ENCODE measurements at regions not wholly inside any gene's neighbourhood (a gene's known extent, or its start where the extent isn't known, plus 50 kb on each side); places are given as distances from the start of the nearest gene placed in this dataset.

DNA sequence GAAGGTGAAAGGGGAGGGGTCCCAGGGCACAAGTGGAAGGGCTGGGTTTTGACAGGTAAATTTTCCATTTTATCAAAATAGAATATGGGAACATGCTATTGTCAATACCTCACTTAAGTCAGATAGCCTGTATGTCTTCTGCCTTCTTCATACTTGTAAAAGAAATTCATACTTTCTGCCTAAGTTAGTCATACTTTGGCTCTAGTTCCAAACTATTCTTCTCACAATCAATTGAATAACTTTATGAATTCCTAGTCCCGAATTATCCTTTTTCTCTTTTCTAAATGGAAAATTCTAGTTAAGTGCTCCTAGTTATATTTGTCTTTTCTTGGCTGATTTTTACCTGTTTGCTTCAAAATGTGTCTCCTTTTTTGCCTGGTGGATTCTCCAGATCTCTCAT lies 271.4 kb downstream of the CSNK1G3 start:
- H3K9ac ChIP-seq (ENCODE audit: insufficient read depth, low read length) = no peak overlapping the region
- H3K4me3 ChIP-seq (replicated peaks in 1 of 4; ENCODE audit: control extremely low read depth in 1 of 4, insufficient read depth in 1 of 4, low read depth in 3 of 4, low read length in 4 of 4) = no peak overlapping the region
- no peak for DNase-seq (ENCODE audit: low read depth in 2 of 2)
- H3K36me3 ChIP-seq (ENCODE audit: control insufficient read depth, insufficient read depth, low read length) = no peaks in the 10 kb centered on the region
- TF ChIP-seq, protein P1, sequence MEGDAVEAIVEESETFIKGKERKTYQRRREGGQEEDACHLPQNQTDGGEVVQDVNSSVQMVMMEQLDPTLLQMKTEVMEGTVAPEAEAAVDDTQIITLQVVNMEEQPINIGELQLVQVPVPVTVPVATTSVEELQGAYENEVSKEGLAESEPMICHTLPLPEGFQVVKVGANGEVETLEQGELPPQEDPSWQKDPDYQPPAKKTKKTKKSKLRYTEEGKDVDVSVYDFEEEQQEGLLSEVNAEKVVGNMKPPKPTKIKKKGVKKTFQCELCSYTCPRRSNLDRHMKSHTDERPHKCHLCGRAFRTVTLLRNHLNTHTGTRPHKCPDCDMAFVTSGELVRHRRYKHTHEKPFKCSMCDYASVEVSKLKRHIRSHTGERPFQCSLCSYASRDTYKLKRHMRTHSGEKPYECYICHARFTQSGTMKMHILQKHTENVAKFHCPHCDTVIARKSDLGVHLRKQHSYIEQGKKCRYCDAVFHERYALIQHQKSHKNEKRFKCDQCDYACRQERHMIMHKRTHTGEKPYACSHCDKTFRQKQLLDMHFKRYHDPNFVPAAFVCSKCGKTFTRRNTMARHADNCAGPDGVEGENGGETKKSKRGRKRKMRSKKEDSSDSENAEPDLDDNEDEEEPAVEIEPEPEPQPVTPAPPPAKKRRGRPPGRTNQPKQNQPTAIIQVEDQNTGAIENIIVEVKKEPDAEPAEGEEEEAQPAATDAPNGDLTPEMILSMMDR (conservative IDR thresholded peaks at IDR 0.05 in 1 of 2, IDR thresholded peaks at IDR 0.05 in 1 of 2; ENCODE audit: low read depth in 1 of 2, low read length in 2 of 2) = no peak
- no peak for TF ChIP-seq EZH2 (IDR thresholded peaks at IDR 0.05; ENCODE audit: low read length, missing control alignments)
- H3K27me3 ChIP-seq (ENCODE audit: control insufficient read depth, insufficient read depth, low read length) = no peaks in the 10 kb centered on the region
- no peak overlapping the region for H2AFZ ChIP-seq (ENCODE audit: low read length)
- H3K4me2 ChIP-seq (ENCODE audit: extremely low read depth, insufficient read depth, low read length) = no peak overlapping the region
- no peaks in the 10 kb centered on the region for H3K79me2 ChIP-seq (ENCODE audit: control insufficient read depth, insufficient read depth, low read length)
- H3K27ac ChIP-seq (ENCODE audit: insufficient read depth, low read length) = no peak overlapping the region
- no peaks in the 10 kb centered on the region for H4K20me1 ChIP-seq (ENCODE audit: control insufficient read depth, extremely low read depth, insufficient read depth, low read length)
- no peaks in the 10 kb centered on the region for H3K9me3 ChIP-seq (ENCODE audit: control insufficient read depth, insufficient read depth, low read depth, low read length)
- H3K4me1 ChIP-seq (ENCODE audit: control insufficient read depth, extremely low read depth, insufficient read depth, low read length) = peaks cover 3% of the 10 kb centered on the region

DNA sequence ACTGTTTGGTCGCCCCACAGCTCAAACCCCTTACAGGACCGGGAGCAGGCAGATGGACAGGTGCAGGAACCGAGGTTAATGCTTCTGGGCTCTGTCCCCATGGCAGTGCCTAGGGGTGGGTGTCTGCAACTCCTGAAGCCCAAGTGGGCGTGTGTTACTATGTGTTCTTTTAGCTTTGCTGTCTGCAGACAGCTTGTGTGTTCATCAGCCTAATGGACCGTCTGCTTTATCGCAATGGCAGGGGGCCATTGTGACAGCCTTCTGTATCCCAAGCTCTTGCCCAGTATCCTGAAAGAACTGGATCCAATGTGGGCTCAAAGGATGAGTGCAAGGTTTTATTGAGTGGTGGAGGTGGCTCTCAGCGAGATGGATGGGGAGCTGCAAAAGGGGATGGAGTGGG lies 266.7 kb downstream of the CSNK1G3 start:
- H3K4me3 ChIP-seq (replicated peaks in 1 of 4; ENCODE audit: control extremely low read depth in 1 of 4, insufficient read depth in 1 of 4, low read depth in 3 of 4, low read length in 4 of 4) = no peak overlapping the region
- no peaks in the 10 kb centered on the region for H4K20me1 ChIP-seq (ENCODE audit: control insufficient read depth, extremely low read depth, insufficient read depth, low read length)
- H3K4me1 ChIP-seq (ENCODE audit: control insufficient read depth, extremely low read depth, insufficient read depth, low read length) = no peaks in the 10 kb centered on the region
- no peak overlapping the region for H3K27ac ChIP-seq (ENCODE audit: insufficient read depth, low read length)
- no peaks in the 10 kb centered on the region for H3K27me3 ChIP-seq (ENCODE audit: control insufficient read depth, insufficient read depth, low read length)
- H3K36me3 ChIP-seq (ENCODE audit: control insufficient read depth, insufficient read depth, low read length) = no peaks in the 10 kb centered on the region
- H2AFZ ChIP-seq (ENCODE audit: low read length) = no peak overlapping the region
- no peak for TF ChIP-seq EZH2 (IDR thresholded peaks at IDR 0.05; ENCODE audit: low read length, missing control alignments)
- TF ChIP-seq, protein P1 (conservative IDR thresholded peaks at IDR 0.05 in 1 of 2, IDR thresholded peaks at IDR 0.05 in 1 of 2; ENCODE audit: low read depth in 1 of 2, low read length in 2 of 2) = no peak
- no peak overlapping the region for H3K4me2 ChIP-seq (ENCODE audit: extremely low read depth, insufficient read depth, low read length)
- H3K79me2 ChIP-seq (ENCODE audit: control insufficient read depth, insufficient read depth, low read length) = no peaks in the 10 kb centered on the region
- H3K9ac ChIP-seq (ENCODE audit: insufficient read depth, low read length) = no peak overlapping the region
- no peaks in the 10 kb centered on the region for H3K9me3 ChIP-seq (ENCODE audit: control insufficient read depth, insufficient read depth, low read depth, low read length)
- DNase-seq (ENCODE audit: low read depth in 2 of 2) = no peak

DNA sequence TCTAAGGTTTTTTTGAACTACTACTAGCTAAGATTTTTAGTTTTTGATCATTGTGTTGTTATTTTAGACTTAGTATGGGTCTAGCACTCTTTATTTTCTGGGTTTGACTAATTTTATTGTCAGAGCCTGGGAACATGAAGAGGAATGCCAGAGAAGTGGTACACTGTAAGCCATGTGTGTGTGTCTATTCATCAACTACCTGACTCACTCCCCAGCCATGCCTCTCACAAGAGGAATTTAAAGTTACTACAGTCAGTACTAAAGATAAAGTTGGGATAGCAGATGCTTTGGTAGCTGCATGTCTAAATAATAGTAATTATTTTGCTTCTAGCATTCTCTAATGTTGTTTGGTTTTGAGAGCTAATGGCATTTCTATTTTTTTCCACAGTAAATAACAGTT lies 264.8 kb downstream of the CSNK1G3 start:
- Histone ChIP-seq H3K9me3 (ENCODE audit: control insufficient read depth, insufficient read depth, low read depth, low read length) (no peaks in the 10 kb centered on the region), H3K4me1 (ENCODE audit: control insufficient read depth, extremely low read depth, insufficient read depth, low read length) (no peaks in the 10 kb centered on the region), H3K79me2 (ENCODE audit: control insufficient read depth, insufficient read depth, low read length) (no peaks in the 10 kb centered on the region), H3K36me3 (ENCODE audit: control insufficient read depth, insufficient read depth, low read length) (no peaks in the 10 kb centered on the region), H4K20me1 (ENCODE audit: control insufficient read depth, extremely low read depth, insufficient read depth, low read length) (no peaks in the 10 kb centered on the region), H3K27ac (ENCODE audit: insufficient read depth, low read length) (no peak overlapping the region), H3K4me3 (replicated peaks in 1 of 4; ENCODE audit: control extremely low read depth in 1 of 4, insufficient read depth in 1 of 4, low read depth in 3 of 4, low read length in 4 of 4) (no peak overlapping the region), H3K27me3 (ENCODE audit: control insufficient read depth, insufficient read depth, low read length) (no peaks in the 10 kb centered on the region), H2AFZ (ENCODE audit: low read length) (no peak overlapping the region), H3K4me2 (ENCODE audit: extremely low read depth, insufficient read depth, low read length) (no peak overlapping the region), H3K9ac (ENCODE audit: insufficient read depth, low read length) (no peak overlapping the region)
- TF ChIP-seq EZH2 (IDR thresholded peaks at IDR 0.05; ENCODE audit: low read length, missing control alignments) = no peak
- TF ChIP-seq, protein P1 (conservative IDR thresholded peaks at IDR 0.05 in 1 of 2, IDR thresholded peaks at IDR 0.05 in 1 of 2; ENCODE audit: low read depth in 1 of 2, low read length in 2 of 2) = no peak
- peak; percentile 39 to 95 for DNase-seq (ENCODE audit: low read depth in 2 of 2)

All from fibroblast of lung (primary cell).